ENCODE measurements at regions not wholly inside any gene's neighbourhood (a gene's known extent, or its start where the extent isn't known, plus 50 kb on each side); places are given as distances from the start of the nearest gene placed in this dataset.

GRCh38 chr2:18957909-18958308 is 368.5 kb upstream of the NT5C1B start:
- TF ChIP-seq POLR2A (IDR thresholded peaks at IDR 0.05) (no peak), CTCF (IDR thresholded peaks at IDR 0.05) (no peak)
